H9 (cell line): ENCODE measurements at regions not wholly inside any gene's neighbourhood (a gene's known extent, or its start where the extent isn't known, plus 50 kb on each side); places are given as distances from the start of the nearest gene placed in this dataset.

Experiments
- DNase-seq: peaks from one replicate; pipeline ENCODE4 v3.0.0-alpha.2; 2017
- H2AFZ ChIP-seq: one replicate; pipeline ENCODE4 v1.6.1; 2013; ENCODE audit warnings: mild to moderate bottlenecking, low read length, control low read depth, moderate library complexity
- H2AK5ac ChIP-seq: 2 replicates; pipeline ENCODE4 v1.6.1; 2013; ENCODE audit warnings: low read length, control low read depth, mixed read lengths; ENCODE audit not compliant: insufficient read length
- H2BK120ac ChIP-seq: one replicate; pipeline ENCODE4 v1.6.1; 2013; ENCODE audit warnings: low read depth, mild to moderate bottlenecking, low read length, control low read depth, inconsistent platforms; ENCODE audit not compliant: poor library complexity, severe bottlenecking
- H2BK12ac ChIP-seq: 2 replicates; pipeline ENCODE4 v1.6.1; 2013; ENCODE audit warnings: low read length, control low read depth, mixed read lengths, low read depth; ENCODE audit not compliant: insufficient read length
- H2BK15ac ChIP-seq: 2 replicates; pipeline ENCODE4 v1.6.1; 2013; ENCODE audit warnings: low read depth, low read length, control low read depth
- H2BK20ac ChIP-seq: one replicate; pipeline ENCODE4 v1.6.1; 2013; ENCODE audit warnings: low read depth, mild to moderate bottlenecking, low read length, control low read depth, inconsistent platforms; ENCODE audit not compliant: poor library complexity, severe bottlenecking
- H2BK5ac ChIP-seq: 2 replicates; pipeline ENCODE4 v1.6.1; 2013; ENCODE audit warnings: low read length, control low read depth, mixed read lengths; ENCODE audit not compliant: insufficient read length
- H3K14ac ChIP-seq: 2 replicates; pipeline ENCODE4 v1.6.1; 2013; ENCODE audit warnings: low read length, control low read depth; ENCODE audit not compliant: insufficient read depth
- H3K18ac ChIP-seq: 2 replicates; pipeline ENCODE4 v1.6.1; 2013; ENCODE audit warnings: low read depth, mild to moderate bottlenecking, mixed read lengths, low read length, control low read depth; ENCODE audit not compliant: insufficient read length
- H3K23ac ChIP-seq: 2 replicates; pipeline ENCODE4 v1.6.1; 2013; ENCODE audit warnings: low read length, control low read depth, mixed read lengths, low read depth; ENCODE audit not compliant: insufficient read length
- H3K23me2 ChIP-seq: 2 replicates; pipeline ENCODE4 v1.6.1; 2013; ENCODE audit warnings: low read depth, mild to moderate bottlenecking, mixed read lengths, low read length, control low read depth; ENCODE audit not compliant: insufficient read length, poor library complexity, severe bottlenecking
- H3K27ac ChIP-seq: 2 replicates; pipeline ENCODE4 v1.5.1; 2013; ENCODE audit warnings: low read length, control low read depth, mixed read lengths, low read depth; ENCODE audit not compliant: insufficient read length
- H3K27me3 ChIP-seq: 2 replicates; pipeline ENCODE4 v1.6.1; 2013; ENCODE audit warnings: low read length, control low read depth, inconsistent platforms; ENCODE audit not compliant: insufficient read depth
- H3K4ac ChIP-seq: 2 replicates; pipeline ENCODE4 v1.6.1; 2013; ENCODE audit warnings: low read depth, mild to moderate bottlenecking, control low read depth, inconsistent platforms, low read length, moderate library complexity
- H3K4me1 ChIP-seq: 2 replicates; pipeline ENCODE4 v1.6.1; 2013; ENCODE audit warnings: low read length, control low read depth, inconsistent platforms; ENCODE audit not compliant: insufficient read depth
- H3K4me2 ChIP-seq: 2 replicates; pipeline ENCODE4 v1.6.1; 2013; ENCODE audit warnings: low read length, control low read depth, mixed read lengths; ENCODE audit not compliant: insufficient read length, insufficient read depth
- H3K56ac ChIP-seq: 2 replicates; pipeline ENCODE4 v1.6.1; 2013; ENCODE audit warnings: low read depth, mild to moderate bottlenecking, mixed read lengths, low read length, control low read depth; ENCODE audit not compliant: insufficient read length
- H3K79me1 ChIP-seq: 2 replicates; pipeline ENCODE4 v1.6.1; 2013; ENCODE audit warnings: low read depth, mild to moderate bottlenecking, moderate library complexity, low read length, control low read depth, inconsistent platforms; ENCODE audit not compliant: insufficient read depth, poor library complexity, severe bottlenecking
- H3K79me2 ChIP-seq: 2 replicates; pipeline ENCODE4 v1.6.1; 2013; ENCODE audit warnings: low read length, control low read depth, inconsistent platforms; ENCODE audit not compliant: insufficient read depth
- H3K9ac ChIP-seq: 2 replicates; pipeline ENCODE4 v1.6.1; 2013; ENCODE audit warnings: low read length, control low read depth, mixed read lengths; ENCODE audit not compliant: insufficient read length; ENCODE audit errors: extremely low read depth
- H3K9me3 ChIP-seq: one replicate; pipeline ENCODE4 v1.6.1; 2013; ENCODE audit warnings: low read depth, low read length, inconsistent platforms; ENCODE audit not compliant: control insufficient read depth
- H3T11ph ChIP-seq: one replicate; pipeline ENCODE4 v1.6.1; 2013; ENCODE audit warnings: mild to moderate bottlenecking, low read length, control low read depth, inconsistent platforms
- H4K20me1 ChIP-seq: one replicate; pipeline ENCODE4 v1.6.1; 2013; ENCODE audit not compliant: control insufficient read depth, insufficient read length, insufficient read depth
- H4K5ac ChIP-seq: 2 replicates; pipeline ENCODE4 v1.6.1; 2013; ENCODE audit warnings: low read depth, mild to moderate bottlenecking, mixed read lengths, low read length, control low read depth; ENCODE audit not compliant: insufficient read length
- H4K8ac ChIP-seq: replicated peaks from 2 replicates; pipeline ENCODE4 v1.6.1; 2013; ENCODE audit warnings: low read length, control low read depth, mixed read lengths, low read depth; ENCODE audit not compliant: insufficient read length
- H4K91ac ChIP-seq: 2 replicates; pipeline ENCODE4 v1.6.1; 2013; ENCODE audit warnings: low read depth, mild to moderate bottlenecking, moderate library complexity, mixed read lengths, low read length, control low read depth; ENCODE audit not compliant: insufficient read length
- H3K27ac Mint-ChIP-seq, 3 experiments: 2 replicates in 2 of 3; 3 replicates in 1 of 3; pipeline ENCODE4 v1.8.0; 2020 to 2021; ENCODE audit warnings: mixed read lengths in 3 of 3, mild to moderate bottlenecking in 1 of 3, moderate library complexity in 1 of 3
- H3K27me3 Mint-ChIP-seq: 2 replicates; pipeline ENCODE4 v1.8.0; 2021; ENCODE audit warnings: low read depth, mild to moderate bottlenecking, moderate library complexity, mixed read lengths
- H3K36me3 Mint-ChIP-seq, 3 experiments: 2 replicates in 2 of 3; 3 replicates in 1 of 3; pipeline ENCODE4 v1.8.0; 2020 to 2021; ENCODE audit warnings: low read depth in 3 of 3, mixed read lengths in 3 of 3; ENCODE audit not compliant: insufficient read depth in 1 of 3
- H3K4me1 Mint-ChIP-seq, 2 experiments: 2 replicates each; pipeline ENCODE4 v1.8.0; 2020; ENCODE audit warnings: mixed read lengths in 2 of 2
- H3K4me3 Mint-ChIP-seq, 2 experiments: 2 replicates in 1 of 2; 3 replicates in 1 of 2; pipeline ENCODE4 v1.8.0; 2020 to 2021; ENCODE audit warnings: mild to moderate bottlenecking in 2 of 2, mixed read lengths in 2 of 2, moderate library complexity in 1 of 2
- H3K9me3 Mint-ChIP-seq, 2 experiments: 2 replicates in 1 of 2; 3 replicates in 1 of 2; pipeline ENCODE4 v1.8.0; 2020; ENCODE audit warnings: mild to moderate bottlenecking in 2 of 2, mixed read lengths in 2 of 2, moderate library complexity in 1 of 2
- CTCF ChIP-seq: fragments of 200-600 bp; sonication (generic); conservative IDR thresholded peaks from 3 replicates; pipeline ENCODE4 v1.8.0; 2021; ENCODE audit warnings: antibody characterized with exemption, mild to moderate bottlenecking
- WGBS: extraction: QIAGEN DNeasy Blood & Tissue Kit; methylation state at CpG from one replicate; pipeline ENCODE4 v1.1.7; 2013; ENCODE audit warnings: missing lambda C conversion rate, low lambda C conversion rate, mixed read lengths; ENCODE audit not compliant: insufficient read length; ENCODE audit errors: extremely low coverage; 5-methylcytosine and 5-hydroxymethylcytosine counted together

- Histone ChIP-seq H4K20me1 (no peaks in the 10 kb centered on the region), H4K5ac (no peak overlapping the region), H3K27me3 (no peaks in the 10 kb centered on the region), H3K18ac (no peak overlapping the region), H2AFZ (no peak overlapping the region), H3K9me3 (no peaks in the 10 kb centered on the region), H2BK20ac (no peak overlapping the region), H3K56ac (no peak overlapping the region), H3K4me1 (no peaks in the 10 kb centered on the region), H2BK15ac (no peak overlapping the region), H3K79me2 (no peaks in the 10 kb centered on the region), H2BK120ac (no peak overlapping the region), H2BK12ac (no peak overlapping the region), H3K4ac (no peak overlapping the region), H3K27ac (no peak overlapping the region), H3K23me2 (no peaks in the 10 kb centered on the region), H4K91ac (no peak overlapping the region), H2BK5ac (no peak overlapping the region), H3K4me2 (no peak overlapping the region), H3K9ac (no peak overlapping the region), H3K14ac (no peak overlapping the region), H4K8ac (no peak overlapping the region), H3K79me1 (no peaks in the 10 kb centered on the region), H2AK5ac (no peak overlapping the region), H3T11ph (no peak overlapping the region), H3K23ac (no peak overlapping the region)
- Mint-ChIP-seq H3K27ac (no peak overlapping the region), H3K4me1 (peaks cover 2% of the 10 kb centered on the region in 2 experiments; a peak in 1 of 4 replicates), H3K36me3 (no peaks in the 10 kb centered on the region), H3K9me3 (no peaks in the 10 kb centered on the region), H3K27me3 (peaks cover 4% of the 10 kb centered on the region; the same call in 1 of the 2 replicates), H3K4me3 (no peak overlapping the region)
- no CpG with 5 or more reads among the region's 1 CpG for WGBS
- DNase-seq = no peak
- no peak for TF ChIP-seq CTCF
Measured at GRCh38 chr10:86580521-86580891, 58.9 kb upstream of the WAPL start.
